Mononuclear cell (primary cell): ENCODE measurements at regions not wholly inside any gene's neighbourhood (a gene's known extent, or its start where the extent isn't known, plus 50 kb on each side); places are given as distances from the start of the nearest gene placed in this dataset.
"Not testable (repeated sequence)": the region's sequence is repeated elsewhere in the genome, so short reads cannot be mapped to it uniquely, and the experiment has no call there.

Experiments used
- H3K27me3 ChIP-seq: 2 replicates; pipeline ENCODE4 v1.6.0; 2011; ENCODE audit warnings: low read length, control low read depth; ENCODE audit not compliant: insufficient read depth
- H3K4me1 ChIP-seq: 2 replicates; pipeline ENCODE4 v1.5.1; 2011; ENCODE audit warnings: mild to moderate bottlenecking, low read length, control low read depth; ENCODE audit not compliant: insufficient read depth
- H3K4me3 ChIP-seq: 2 replicates; pipeline ENCODE4 v1.5.1; 2011; ENCODE audit warnings: mild to moderate bottlenecking, low read length, moderate library complexity
- H3K9me3 ChIP-seq: 2 replicates; pipeline ENCODE4 v1.5.1; 2011; ENCODE audit warnings: low read depth, mild to moderate bottlenecking, control low read depth, low read length

GRCh38 chr5:135103575-135103853 lies 69.5 kb upstream of the PITX1 start:
- Histone ChIP-seq H3K9me3 (no peaks in the 10 kb centered on the region), H3K27me3 (no peaks in the 10 kb centered on the region), H3K4me3 (no peak overlapping the region), H3K4me1 (no peaks in the 10 kb centered on the region)

- Histone ChIP-seq H3K4me1 (no peaks in the 10 kb centered on the region), H3K4me3 (no peak overlapping the region), H3K9me3 (no peaks in the 10 kb centered on the region), H3K27me3 (no peaks in the 10 kb centered on the region)
These were observed 68.9 kb upstream of the PITX1 start for GRCh38 chr5:135102716-135103574.

- Histone ChIP-seq H3K4me1 (no peaks in the 10 kb centered on the region), H3K27me3 (no peaks in the 10 kb centered on the region), H3K4me3 (no peak overlapping the region), H3K9me3 (no peaks in the 10 kb centered on the region)
These were observed 66.4 kb upstream of the PITX1 start for GRCh38 chr5:135100431-135100830.

GRCh38 chr5:135100011-135100410 lies 66.0 kb upstream of the PITX1 start:
- H3K4me1 ChIP-seq = no peaks in the 10 kb centered on the region
- H3K4me3 ChIP-seq = no peak overlapping the region
- H3K9me3 ChIP-seq = no peaks in the 10 kb centered on the region
- H3K27me3 ChIP-seq = no peaks in the 10 kb centered on the region

- H3K27me3 ChIP-seq = no peaks in the 10 kb centered on the region
- H3K9me3 ChIP-seq = no peaks in the 10 kb centered on the region
- H3K4me3 ChIP-seq = no peak overlapping the region
- no peaks in the 10 kb centered on the region for H3K4me1 ChIP-seq
These were observed 63.4 kb upstream of the PITX1 start for GRCh38 chr5:135097390-135097789.

GRCh38 chr5:135095871-135096270 lies 61.8 kb upstream of the PITX1 start:
- Histone ChIP-seq H3K27me3 (no peaks in the 10 kb centered on the region), H3K4me1 (no peaks in the 10 kb centered on the region), H3K9me3 (no peaks in the 10 kb centered on the region), H3K4me3 (no peak overlapping the region)

- Histone ChIP-seq H3K9me3 (no peaks in the 10 kb centered on the region), H3K27me3 (no peaks in the 10 kb centered on the region), H3K4me3 (no peak overlapping the region)
These were observed 61.2 kb upstream of the PITX1 start for GRCh38 chr5:135095052-135095715.

GRCh38 chr5:135094339-135095051 lies 60.5 kb upstream of the PITX1 start:
- no peaks in the 10 kb centered on the region for H3K9me3 ChIP-seq
- H3K27me3 ChIP-seq = no peaks in the 10 kb centered on the region
- no peaks in the 10 kb centered on the region for H3K4me1 ChIP-seq
- H3K4me3 ChIP-seq = no peak overlapping the region

More at GRCh38 chr5:135095052-135095715, 61.2 kb upstream of the PITX1 start:
- H3K4me1 ChIP-seq = no peaks in the 10 kb centered on the region

- H3K9me3 ChIP-seq, H3K4me1 ChIP-seq, H3K27me3 ChIP-seq, H3K4me3 ChIP-seq: not testable (repeated sequence)
These were observed 59.5 kb upstream of the PITX1 start for GRCh38 chr5:135093483-135093882.

GRCh38 chr5:135092476-135092875 lies 58.4 kb upstream of the PITX1 start:
- Histone ChIP-seq H3K27me3 (peaks cover 5% of the 10 kb centered on the region), H3K4me3 (no peak overlapping the region), H3K4me1 (no peaks in the 10 kb centered on the region), H3K9me3 (no peaks in the 10 kb centered on the region)

GRCh38 chr5:135091286-135091685 lies 57.3 kb upstream of the PITX1 start:
- peaks cover 5% of the 10 kb centered on the region for H3K27me3 ChIP-seq
- no peaks in the 10 kb centered on the region for H3K9me3 ChIP-seq
- H3K4me3 ChIP-seq = no peak overlapping the region
- H3K4me1 ChIP-seq = no peaks in the 10 kb centered on the region

GRCh38 chr5:135089912-135090311 lies 55.9 kb upstream of the PITX1 start:
- no peaks in the 10 kb centered on the region for H3K4me1 ChIP-seq
- no peaks in the 10 kb centered on the region for H3K9me3 ChIP-seq
- no peak overlapping the region for H3K4me3 ChIP-seq
- peaks cover 5% of the 10 kb centered on the region for H3K27me3 ChIP-seq

GRCh38 chr5:135088911-135089310 lies 54.9 kb upstream of the PITX1 start:
- no peak overlapping the region for H3K4me3 ChIP-seq

GRCh38 chr5:135087950-135088349 lies 53.9 kb upstream of the PITX1 start:
- H3K4me1 ChIP-seq = no peaks in the 10 kb centered on the region

More at GRCh38 chr5:135088911-135089310, 54.9 kb upstream of the PITX1 start:
- Histone ChIP-seq H3K27me3 (peaks cover 7% of the 10 kb centered on the region), H3K4me1 (no peaks in the 10 kb centered on the region), H3K9me3 (no peaks in the 10 kb centered on the region)

GRCh38 chr5:135085936-135086725 lies 52.1 kb upstream of the PITX1 start:
- Histone ChIP-seq H3K4me3 (no peak overlapping the region), H3K4me1 (no peaks in the 10 kb centered on the region), H3K27me3 (peaks cover 8% of the 10 kb centered on the region), H3K9me3 (no peaks in the 10 kb centered on the region)

More at GRCh38 chr5:135087950-135088349, 53.9 kb upstream of the PITX1 start:
- H3K9me3 ChIP-seq = no peaks in the 10 kb centered on the region
- no peak overlapping the region for H3K4me3 ChIP-seq
- H3K27me3 ChIP-seq = peaks cover 7% of the 10 kb centered on the region
